ENCODE measurements at regions not wholly inside any gene's neighbourhood (a gene's known extent, or its start where the extent isn't known, plus 50 kb on each side); places are given as distances from the start of the nearest gene placed in this dataset.

DNA sequence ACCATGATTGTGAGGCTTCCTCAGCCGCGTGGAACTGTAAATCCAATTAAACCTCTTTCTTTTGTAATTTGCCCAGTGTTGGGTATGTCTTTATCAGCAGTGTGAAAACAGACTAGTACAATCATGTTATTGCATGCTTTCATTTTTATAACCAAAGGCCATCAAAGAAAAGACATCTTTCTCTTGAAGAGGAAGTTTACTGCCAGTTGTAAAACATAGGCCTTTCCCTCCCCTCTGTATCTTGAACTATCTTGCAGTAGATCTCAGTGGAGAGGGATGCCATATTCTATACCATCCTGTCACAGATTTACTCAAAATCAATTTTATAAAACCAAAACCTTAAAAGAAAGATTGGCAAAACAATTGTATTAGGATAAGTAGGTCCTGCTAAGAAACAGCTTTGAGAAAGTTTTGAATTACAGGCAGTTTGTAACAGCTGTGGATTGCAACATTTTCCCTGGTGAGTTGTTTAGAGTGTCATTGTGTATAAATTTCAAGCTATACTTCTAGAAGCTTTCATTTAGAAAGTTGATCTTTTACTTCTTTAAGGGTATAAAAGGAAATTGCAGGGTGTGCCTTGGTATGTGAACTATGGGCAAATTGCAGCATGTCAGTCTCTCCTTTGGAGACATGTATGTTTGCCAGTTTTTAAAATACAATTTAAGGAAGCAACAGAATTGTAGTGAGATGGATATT lies 128.0 kb downstream of the ATP23 start:
- TF ChIP-seq, protein P1, sequence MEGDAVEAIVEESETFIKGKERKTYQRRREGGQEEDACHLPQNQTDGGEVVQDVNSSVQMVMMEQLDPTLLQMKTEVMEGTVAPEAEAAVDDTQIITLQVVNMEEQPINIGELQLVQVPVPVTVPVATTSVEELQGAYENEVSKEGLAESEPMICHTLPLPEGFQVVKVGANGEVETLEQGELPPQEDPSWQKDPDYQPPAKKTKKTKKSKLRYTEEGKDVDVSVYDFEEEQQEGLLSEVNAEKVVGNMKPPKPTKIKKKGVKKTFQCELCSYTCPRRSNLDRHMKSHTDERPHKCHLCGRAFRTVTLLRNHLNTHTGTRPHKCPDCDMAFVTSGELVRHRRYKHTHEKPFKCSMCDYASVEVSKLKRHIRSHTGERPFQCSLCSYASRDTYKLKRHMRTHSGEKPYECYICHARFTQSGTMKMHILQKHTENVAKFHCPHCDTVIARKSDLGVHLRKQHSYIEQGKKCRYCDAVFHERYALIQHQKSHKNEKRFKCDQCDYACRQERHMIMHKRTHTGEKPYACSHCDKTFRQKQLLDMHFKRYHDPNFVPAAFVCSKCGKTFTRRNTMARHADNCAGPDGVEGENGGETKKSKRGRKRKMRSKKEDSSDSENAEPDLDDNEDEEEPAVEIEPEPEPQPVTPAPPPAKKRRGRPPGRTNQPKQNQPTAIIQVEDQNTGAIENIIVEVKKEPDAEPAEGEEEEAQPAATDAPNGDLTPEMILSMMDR (conservative IDR thresholded peaks at IDR 0.05) = no peak
- no peak for TF ChIP-seq ZFX (IDR thresholded peaks at IDR 0.05)

All from C4-2B (cell line).